Stimulated activated CD4-positive, alpha-beta T cell treated with anti-CD3 and anti-CD28 coated beads, TNF-alpha, amount 100 ng/mL, for 4 hours (primary cell): ENCODE measurements at regions not wholly inside any gene's neighbourhood (a gene's known extent, or its start where the extent isn't known, plus 50 kb on each side); places are given as distances from the start of the nearest gene placed in this dataset.

ENCODE experiments used
- DNase-seq, 3 experiments: peaks; one replicate each; pipeline ENCODE4 v3.0.0-alpha.2; 2020; ENCODE audit warnings: low read depth in 3 of 3

- no peak for DNase-seq
These were observed 226.5 kb upstream of the CITED2 start for GRCh38 chr6:139600919-139601475.

GRCh38 chr6:139600343-139600742, 225.9 kb upstream of the CITED2 start:
- DNase-seq = no peak

- no peak for DNase-seq
These were observed 223.6 kb upstream of the CITED2 start for GRCh38 chr6:139597771-139598755.

- no peak for DNase-seq
These were observed 222.8 kb upstream of the CITED2 start for GRCh38 chr6:139597087-139597763.

DNA sequence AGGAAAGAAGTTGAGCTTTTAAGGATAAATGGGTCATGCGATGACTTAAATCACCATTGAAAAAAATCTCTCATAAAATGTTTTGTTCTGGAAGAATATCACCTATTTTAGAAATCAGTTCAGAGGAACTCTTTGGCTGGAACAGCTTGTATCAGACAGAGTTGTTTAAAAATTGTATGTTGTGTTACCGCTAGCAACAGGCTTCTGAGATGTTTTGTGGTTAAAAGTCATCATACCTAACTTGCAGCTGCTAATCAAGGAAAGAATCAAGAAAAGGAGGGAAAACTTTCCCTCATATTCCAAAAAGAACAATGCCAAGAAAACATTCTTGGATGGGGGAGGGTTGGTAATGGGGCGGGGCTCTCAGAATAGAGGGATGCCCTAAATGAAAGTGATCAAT, 220.7 kb upstream of the CITED2 start:
- no peak for DNase-seq

DNA sequence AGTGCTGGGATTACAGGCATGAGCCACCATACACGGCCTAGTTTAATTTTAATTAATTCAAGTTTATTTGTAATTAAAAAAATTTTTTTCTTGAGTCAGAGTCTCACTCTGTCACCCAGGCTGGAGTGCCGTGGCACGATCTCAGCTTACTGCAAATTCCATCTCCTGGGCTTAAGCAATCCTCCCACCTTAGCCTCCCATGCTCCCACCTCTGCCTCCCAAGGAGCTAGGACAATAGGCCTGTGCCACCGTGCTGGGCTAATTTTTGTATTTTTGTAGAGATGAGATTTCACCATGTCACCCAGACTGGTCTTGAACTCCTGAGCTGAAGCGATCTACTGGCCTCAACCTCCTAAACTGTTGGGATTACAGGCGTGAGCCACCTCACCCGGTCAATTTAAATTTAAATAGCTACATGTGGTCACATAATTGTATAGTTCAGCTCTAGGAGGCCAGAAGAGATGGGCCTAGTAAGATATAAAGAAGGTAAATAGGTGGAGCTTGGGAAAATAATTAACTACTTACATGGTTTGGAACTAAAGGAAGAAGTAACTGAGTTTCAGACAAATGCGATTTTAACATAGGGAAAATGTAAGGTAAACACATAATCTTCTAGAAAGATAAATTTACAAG, 220.0 kb upstream of the CITED2 start:
- no peak for DNase-seq

- no peak for DNase-seq
These were observed 218.6 kb upstream of the CITED2 start for GRCh38 chr6:139593081-139593480.

GRCh38 chr6:139592011-139592410, 217.6 kb upstream of the CITED2 start:
- DNase-seq = no peak

DNA sequence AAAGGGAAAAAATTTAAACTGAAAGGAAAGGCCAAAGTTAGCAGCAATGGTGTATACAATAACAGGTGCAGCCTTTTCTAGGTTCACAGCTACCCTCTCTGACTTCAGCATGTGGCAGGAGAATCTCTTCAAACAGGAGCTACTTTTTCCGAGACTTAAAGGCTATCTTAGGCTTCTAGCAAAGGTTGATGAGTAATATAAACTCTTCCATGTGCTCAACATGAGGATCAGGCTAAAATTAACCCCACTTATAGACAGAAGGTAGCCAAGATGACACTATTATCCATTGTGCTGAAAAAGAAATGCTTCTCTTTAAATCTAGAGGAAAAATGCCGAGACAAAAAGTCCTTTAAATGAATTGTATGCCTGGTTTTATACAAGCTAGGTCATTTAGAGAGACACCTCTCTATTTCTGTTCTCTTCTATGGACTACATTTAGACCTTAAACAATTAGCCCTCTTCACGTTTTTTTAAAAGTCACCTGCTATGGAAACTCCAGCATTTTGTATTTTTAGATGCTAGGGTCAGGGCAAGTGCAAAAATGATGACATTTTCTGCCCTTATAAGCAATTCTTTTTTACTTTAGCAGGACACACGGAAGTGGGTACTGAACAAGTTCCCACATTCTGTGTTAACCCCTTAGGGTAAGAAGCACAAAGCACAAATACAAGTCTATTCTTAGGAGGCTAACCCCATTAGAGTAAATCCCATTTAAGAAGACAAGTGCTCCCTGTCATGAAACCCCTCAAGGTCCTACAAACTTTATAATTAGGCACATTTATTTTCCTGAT, 216.8 kb upstream of the CITED2 start:
- no peak for DNase-seq

GRCh38 chr6:139590206-139590605, 215.8 kb upstream of the CITED2 start:
- no peak for DNase-seq

- DNase-seq = no peak
These were observed 214.5 kb upstream of the CITED2 start for GRCh38 chr6:139588734-139589593.

DNA sequence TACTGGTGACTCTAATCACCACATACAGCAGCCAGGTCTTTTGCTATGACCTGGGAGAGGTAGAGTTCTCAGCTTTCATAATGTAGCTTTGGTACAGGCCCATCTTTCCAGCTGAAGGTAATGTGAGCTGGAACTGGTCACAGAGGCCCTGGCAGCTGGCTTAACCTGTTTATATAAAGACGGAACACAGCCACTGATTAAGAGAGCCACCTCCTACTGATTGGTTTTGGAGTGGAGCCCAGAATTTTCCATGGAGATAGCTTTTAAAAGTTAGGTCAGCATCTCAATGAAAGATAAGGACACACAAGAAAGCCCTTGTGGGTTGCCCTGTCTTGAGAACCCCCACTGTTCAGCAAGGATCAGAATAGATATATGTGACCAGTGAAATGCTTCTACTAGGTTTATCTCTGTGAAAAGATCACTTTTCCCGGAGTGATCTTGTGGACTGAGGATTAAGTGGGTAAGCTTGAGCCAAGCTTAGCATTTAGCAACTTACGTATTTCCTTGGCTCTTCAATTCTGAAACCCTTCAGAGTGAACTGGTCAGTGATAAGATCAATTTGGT, 213.7 kb upstream of the CITED2 start:
- no peak for DNase-seq

GRCh38 chr6:139587469-139587868, 213.0 kb upstream of the CITED2 start:
- DNase-seq = no peak

DNA sequence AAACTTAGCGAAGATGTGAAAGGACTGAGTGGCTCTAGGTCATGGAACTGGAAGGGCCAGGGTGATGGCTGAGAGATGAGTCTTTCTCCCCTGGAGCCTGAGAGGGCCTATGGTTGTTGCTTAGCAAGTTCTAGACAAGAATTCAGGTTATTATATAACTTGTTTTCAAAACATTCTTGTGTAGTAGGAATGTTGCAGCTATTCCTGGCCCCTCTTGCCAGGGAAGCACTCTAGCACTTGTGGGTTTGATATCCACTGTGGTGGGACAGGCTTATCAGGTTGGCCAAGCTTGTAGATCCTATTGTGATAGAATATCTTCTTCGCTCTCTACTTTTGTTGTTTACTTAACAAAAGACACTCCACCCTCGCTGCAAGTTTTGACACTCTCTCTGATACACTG, 211.8 kb upstream of the CITED2 start:
- no peak for DNase-seq

- DNase-seq = no peak
These were observed 210.2 kb upstream of the CITED2 start for GRCh38 chr6:139584599-139584998.

DNA sequence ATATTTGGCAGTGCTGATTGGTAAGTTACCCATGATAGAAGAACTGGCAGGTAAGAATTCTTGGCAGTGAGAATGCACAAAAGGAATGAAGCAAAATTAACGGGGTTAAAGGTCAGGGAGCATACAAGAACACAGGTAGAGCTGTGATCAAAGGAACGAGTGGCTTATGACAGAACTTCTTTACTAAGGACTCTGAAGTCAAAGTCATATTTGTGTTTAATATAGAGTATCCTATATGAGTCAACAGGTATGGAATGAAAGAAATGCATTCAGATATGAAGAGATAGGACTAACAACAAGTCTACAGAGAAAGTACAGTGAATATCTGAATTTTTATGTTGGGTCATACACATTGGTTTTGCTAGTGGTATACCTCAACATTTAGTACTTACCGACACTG, 209.0 kb upstream of the CITED2 start:
- no peak for DNase-seq

DNA sequence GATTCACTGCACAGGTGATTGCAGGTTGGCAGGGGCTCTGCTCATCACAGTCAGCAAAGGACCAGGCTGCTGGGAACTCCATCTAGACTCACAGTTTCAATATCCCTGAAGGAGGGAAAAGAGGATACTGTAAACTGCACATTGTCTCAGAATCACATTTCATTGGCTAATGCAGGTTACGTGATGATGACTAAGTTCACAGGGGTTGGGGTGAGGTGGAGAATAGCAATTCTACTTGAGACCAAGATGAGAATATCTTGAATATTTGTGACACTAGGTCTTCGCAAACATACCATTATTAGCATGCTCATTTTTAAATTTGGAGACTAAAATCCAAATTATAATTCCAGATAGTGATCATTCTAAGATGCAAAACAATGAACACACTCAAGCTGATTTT, 208.5 kb upstream of the CITED2 start:
- DNase-seq = no peak

- no peak for DNase-seq
These were observed 207.0 kb upstream of the CITED2 start for GRCh38 chr6:139581485-139581865.

DNA sequence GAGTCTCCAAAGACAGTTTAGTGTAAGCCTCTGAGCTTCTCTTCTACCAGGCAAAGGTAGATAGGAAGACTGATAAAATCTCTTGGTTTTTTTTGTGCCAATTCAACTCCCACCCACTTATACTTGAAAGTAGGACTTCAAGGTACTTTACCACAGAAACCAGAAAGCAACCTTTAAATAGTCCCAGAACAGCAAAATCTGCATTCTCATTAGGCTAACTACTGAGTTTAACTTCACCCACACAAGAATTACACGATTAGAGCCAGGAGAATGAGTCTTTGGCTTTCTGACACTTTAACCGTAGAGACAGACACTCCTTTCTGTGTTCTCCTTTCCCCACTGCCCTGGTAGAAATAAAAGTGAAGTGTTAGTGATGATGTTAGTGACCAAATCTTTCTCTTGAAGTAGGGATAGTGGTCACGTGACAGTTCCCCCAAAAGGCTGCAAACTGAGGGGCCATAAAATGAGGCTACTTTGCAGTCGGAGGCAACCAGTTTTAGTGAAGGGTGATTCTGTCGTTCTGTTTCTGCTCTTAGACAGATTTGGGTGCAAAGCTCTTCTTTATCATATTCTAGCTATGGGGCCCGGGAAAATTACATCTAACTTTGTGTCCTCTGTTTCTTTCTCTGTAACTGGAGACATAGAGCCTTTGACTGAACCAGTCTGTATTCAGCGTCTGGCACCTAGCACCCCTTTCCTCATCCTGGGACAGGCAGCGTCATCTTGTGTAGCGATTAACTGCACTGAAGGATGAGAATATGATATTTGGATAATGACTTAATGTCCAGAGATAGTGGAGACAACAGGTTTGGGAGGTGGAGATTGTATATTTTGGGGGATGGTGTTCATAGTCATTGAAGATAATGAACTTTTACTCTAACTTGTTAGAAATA, 206.4 kb upstream of the CITED2 start:
- no peak for DNase-seq
